B cell (primary cell): ENCODE measurements at regions not wholly inside any gene's neighbourhood (a gene's known extent, or its start where the extent isn't known, plus 50 kb on each side); places are given as distances from the start of the nearest gene placed in this dataset.

Experiments used
- ATAC-seq: fragments of 200-7000 bp; cut with Tn5 transposase; one replicate; pipeline ENCODE4 v1.10.0; 2021; ENCODE audit warnings: low read depth, mild to moderate bottlenecking, moderate number of reproducible peaks, moderate library complexity
- CTCF ChIA-PET: fragments of 350-600 bp; sonication (Branson Sonifier 250); formaldehyde crosslinking; loops from one replicate; lab custom pipeline; 2021; ENCODE audit warnings: antibody characterized with exemption, inconsistent platforms; lab: Charles Lee
- POLR2A ChIA-PET: fragments of 350-600 bp; sonication (Branson Sonifier 250); formaldehyde crosslinking; loops from one replicate; lab custom pipeline; 2021; ENCODE audit warnings: antibody characterized with exemption; lab: Charles Lee
- DNase-seq: peaks from one replicate; pipeline ENCODE4 v3.0.0; 2013
- H2AFZ ChIP-seq: 2 replicates; pipeline ENCODE4 v1.6.1; 2012; ENCODE audit warnings: mild to moderate bottlenecking, low read depth, low read length; ENCODE audit not compliant: insufficient read depth, poor library complexity, severe bottlenecking
- H3K27ac ChIP-seq, 2 donors: 1 replicate in 1 of 2; 2 replicates in 1 of 2; pipeline ENCODE4 v1.5.1; 2012 to 2013; ENCODE audit warnings: low read length in 2 of 2, mild to moderate bottlenecking in 2 of 2, moderate library complexity in 1 of 2
- H3K27me3 ChIP-seq, 4 experiments: fragments of 200-600 bp in 1 of 4; sonication (generic) in 1 of 4; replicated peaks in 1 of 4; 1 replicate in 2 of 4; 2 replicates in 2 of 4; pipeline versions ENCODE4 v1.6.1 to v1.7.0; 2013 to 2016; ENCODE audit warnings: low read length in 3 of 4, mild to moderate bottlenecking in 2 of 4, mixed read lengths in 1 of 4, moderate library complexity in 1 of 4; ENCODE audit not compliant: insufficient read depth in 4 of 4, control insufficient read depth in 3 of 4; ENCODE audit errors: control extremely low read depth in 1 of 4
- H3K36me3 ChIP-seq, 2 experiments: replicated peaks in 1 of 2; 1 replicate in 1 of 2; 2 replicates in 1 of 2; pipeline versions ENCODE4 v1.6.1 to v1.7.1; 2013; ENCODE audit warnings: low read length in 1 of 2; ENCODE audit not compliant: insufficient read depth in 2 of 2, control insufficient read depth in 1 of 2; ENCODE audit errors: control extremely low read depth in 1 of 2, extremely low read depth in 1 of 2
- H3K4me1 ChIP-seq, 2 donors: fragments of 200-600 bp in 1 of 2; sonication (generic) in 1 of 2; 1 replicate in 1 of 2; 2 replicates in 1 of 2; pipeline versions ENCODE4 v1.5.1 to v1.6.1; 2013 to 2017; ENCODE audit warnings: low read length in 2 of 2; ENCODE audit not compliant: control insufficient read depth in 2 of 2, insufficient read depth in 2 of 2
- H3K4me2 ChIP-seq: replicated peaks from 2 replicates; pipeline ENCODE3; 2012; ENCODE audit warnings: mild to moderate bottlenecking, low read depth, low read length; ENCODE audit not compliant: poor library complexity, severe bottlenecking
- H3K4me3 ChIP-seq, 5 experiments: fragments of 200-600 bp in 1 of 5; sonication (generic) in 1 of 5; 1 replicate in 3 of 5; 2 replicates in 2 of 5; pipeline versions ENCODE4 v1.5.1 to v1.7.0; 2011 to 2016; ENCODE audit warnings: low read length in 4 of 5, mild to moderate bottlenecking in 4 of 5, low read depth in 2 of 5, control low read depth in 1 of 5, moderate library complexity in 1 of 5; ENCODE audit not compliant: insufficient read depth in 1 of 5; ENCODE audit errors: control extremely low read depth in 1 of 5, extremely low read depth in 1 of 5
- H3K79me2 ChIP-seq: fragments of 200-600 bp; sonication (generic); one replicate; pipeline ENCODE4 v1.6.0; 2016; ENCODE audit warnings: low read length; ENCODE audit not compliant: control insufficient read depth, insufficient read depth
- H3K9ac ChIP-seq: fragments of 200-600 bp; sonication (generic); 2 replicates; pipeline ENCODE4 v1.6.1; 2017; ENCODE audit warnings: mild to moderate bottlenecking, low read length, moderate library complexity
- H3K9me3 ChIP-seq, 3 donors: one replicate each; pipeline versions ENCODE4 v1.6.1 to v1.7.1; 2013; ENCODE audit warnings: low read length in 2 of 3; ENCODE audit not compliant: control insufficient read depth in 2 of 3, insufficient read depth in 1 of 3; ENCODE audit errors: control extremely low read depth in 1 of 3
- H4K20me1 ChIP-seq: 2 replicates; pipeline ENCODE4 v1.6.0; 2012; ENCODE audit warnings: mild to moderate bottlenecking, low read length; ENCODE audit not compliant: insufficient read depth, control insufficient read depth, poor library complexity, severe bottlenecking
- H3K27ac Mint-ChIP-seq: one replicate; pipeline ENCODE4 v1.8.0; 2021; ENCODE audit warnings: mixed read lengths
- H3K27me3 Mint-ChIP-seq: one replicate; pipeline ENCODE4 v1.8.0; 2021; ENCODE audit warnings: mixed read lengths
- H3K4me1 Mint-ChIP-seq: one replicate; pipeline ENCODE4 v1.8.0; 2021; ENCODE audit warnings: mixed read lengths
- H3K4me3 Mint-ChIP-seq: one replicate; pipeline ENCODE4 v1.8.0; 2021; ENCODE audit warnings: mixed read lengths
- H3K9me3 Mint-ChIP-seq: one replicate; pipeline ENCODE4 v1.8.0; 2022; ENCODE audit warnings: mixed read lengths; ENCODE audit not compliant: insufficient read depth
- CTCF ChIP-seq: fragments of 200-600 bp; IDR thresholded peaks from one replicate; pipeline ENCODE4 v1.8.0; 2022; ENCODE audit warnings: antibody characterized with exemption, mild to moderate bottlenecking
- EZH2 ChIP-seq: IDR thresholded peaks from 2 replicates; pipeline ENCODE4 v1.6.1; 2012; ENCODE audit warnings: borderline replicate concordance, low read depth, mild to moderate bottlenecking, moderate library complexity, low read length; ENCODE audit not compliant: insufficient read depth, poor library complexity, severe bottlenecking
- WGBS: methylation state at CpG from one replicate; pipeline ENCODE4 v1.1.5; 2013; ENCODE audit warnings: missing lambda C conversion rate; ENCODE audit not compliant: insufficient coverage; 5-methylcytosine and 5-hydroxymethylcytosine counted together
- intact Hi-C: fragments of 100-400 bp; cut with micrococcal nuclease; formaldehyde crosslinking; loops from one replicate; pipeline ENCODE4 v1.10.0; 2022

GRCh38 chr11:109940816-109941215, 152.4 kb upstream of the ZC3H12C start:
- Histone ChIP-seq H3K27ac (no peak overlapping the region), H3K9ac (no peak overlapping the region), H3K36me3 (no peaks in the 10 kb centered on the region), H3K4me2 (no peak overlapping the region), H3K79me2 (no peaks in the 10 kb centered on the region), H3K9me3 (no peaks in the 10 kb centered on the region), H3K4me1 (no peaks in the 10 kb centered on the region), H3K4me3 (no peak overlapping the region), H3K27me3 (peaks cover 0 to 11% (median 4%) of the 10 kb centered on the region in 4 experiments), H4K20me1 (no peaks in the 10 kb centered on the region), H2AFZ (no peak overlapping the region)
- CTCF ChIA-PET: interaction anchor here (1.1 to 2.2 kb wide), 2 partner anchors 30 to 1243 kb away, joined by 5 read pairs; no protein-coding TSS in a partner anchor
- ATAC-seq: no peak
- 87% methylated on average over 5 of the region's 8 CpGs for WGBS
- POLR2A ChIA-PET: no interaction called here
- TF ChIP-seq CTCF: no peak
- TF ChIP-seq EZH2: no peak
- Mint-ChIP-seq H3K27me3 (peaks cover 19% of the 10 kb centered on the region), H3K4me3 (no peak overlapping the region), H3K9me3 (no peaks in the 10 kb centered on the region), H3K27ac (no peak overlapping the region), H3K4me1 (peaks cover under 1% of the 10 kb centered on the region)
- DNase-seq: no peak
- intact Hi-C loops: no loop called here

- H3K27me3 Mint-ChIP-seq: peaks cover 16% of the 10 kb centered on the region
- Histone ChIP-seq H3K9ac (peak overlapping the region; percentile 39), H2AFZ (peak overlapping the region; percentile 41), H3K79me2 (no peaks in the 10 kb centered on the region), H3K4me1 (peaks cover 6 to 9% of the 10 kb centered on the region in 2 donors), H3K27me3 (peaks cover 0 to 19% (median 1%) of the 10 kb centered on the region in 4 experiments), H3K4me3 (peak overlapping the region in 3 of 5 experiments; percentile 25 to 50 (median 34)), H3K27ac (no peak overlapping the region), H3K9me3 (peaks cover 0 to 5% (median 1%) of the 10 kb centered on the region in 3 donors), H3K36me3 (no peaks in the 10 kb centered on the region), H4K20me1 (no peaks in the 10 kb centered on the region), H3K4me2 (peak overlapping the region; percentile 52)
- H3K27ac Mint-ChIP-seq: no peak overlapping the region
- CTCF ChIA-PET: interaction anchor here (0.9 to 1.8 kb wide), 2 partner anchors 304 to 432 kb away, joined by 3 to 4 read pairs; no protein-coding TSS in a partner anchor
- DNase-seq: peak; percentile 8
- peaks cover 7% of the 10 kb centered on the region for H3K4me1 Mint-ChIP-seq
- POLR2A ChIA-PET: no interaction called here
- WGBS: 44% methylated on average over 2 of the region's 6 CpGs
- peak; percentile 52 for ATAC-seq
- H3K4me3 Mint-ChIP-seq: peak overlapping the region; percentile 71
- no peaks in the 10 kb centered on the region for H3K9me3 Mint-ChIP-seq
- intact Hi-C loops: loop anchor here (1.0 to 5.0 kb wide), 3 partner anchors 148 to 431 kb away; partner anchors contain the start of gene ZC3H12C
- TF ChIP-seq CTCF (no peak), EZH2 (no peak)
Observed at GRCh38 chr11:109945626-109946321, 147.4 kb upstream of the ZC3H12C start.
